GM19463 (cell line): ENCODE measurements at regions not wholly inside any gene's neighbourhood (a gene's known extent, or its start where the extent isn't known, plus 50 kb on each side); places are given as distances from the start of the nearest gene placed in this dataset.
A peak's percentile ranks its signal among the peaks of the same experiment; 100 is the strongest.
"Not testable (repeated sequence)": the region's sequence is repeated elsewhere in the genome, so short reads cannot be mapped to it uniquely, and the experiment has no call there.

Experiments
- ATAC-seq: cut with Tn5 transposase; IDR thresholded peaks from one replicate; pipeline ENCODE4 v1.9.1; 2021; ENCODE audit warnings: mild to moderate bottlenecking, moderate library complexity; ENCODE audit not compliant: unreplicated experiment

- no peak for ATAC-seq
These were observed 164.6 kb upstream of the PFN2 start for GRCh38 chr3:150135287-150135721.

GRCh38 chr3:150133293-150133692, 162.6 kb upstream of the PFN2 start:
- ATAC-seq: no peak

- peak; percentile 76 for ATAC-seq
These were observed 161.5 kb upstream of the PFN2 start for GRCh38 chr3:150132101-150132749.

GRCh38 chr3:150131663-150132062, 161.0 kb upstream of the PFN2 start:
- ATAC-seq: no peak

GRCh38 chr3:150130404-150131100, 159.9 kb upstream of the PFN2 start:
- no peak for ATAC-seq

GRCh38 chr3:150129166-150129565, 158.5 kb upstream of the PFN2 start:
- no peak for ATAC-seq

- ATAC-seq: no peak
These were observed 157.4 kb upstream of the PFN2 start for GRCh38 chr3:150128126-150128525.

GRCh38 chr3:150127011-150127490, 156.4 kb upstream of the PFN2 start:
- ATAC-seq: no peak

- ATAC-seq: no peak
These were observed 153.4 kb upstream of the PFN2 start for GRCh38 chr3:150124142-150124541.

- ATAC-seq: not testable (repeated sequence)
These were observed 152.6 kb upstream of the PFN2 start for GRCh38 chr3:150123249-150123648.

GRCh38 chr3:150118219-150118618, 147.5 kb upstream of the PFN2 start:
- no peak for ATAC-seq

GRCh38 chr3:150117076-150117475, 146.4 kb upstream of the PFN2 start:
- no peak for ATAC-seq

- ATAC-seq: no peak
These were observed 145.5 kb upstream of the PFN2 start for GRCh38 chr3:150116196-150116595.

- ATAC-seq: peak; percentile 96
These were observed 144.3 kb upstream of the PFN2 start for GRCh38 chr3:150114873-150115540.

GRCh38 chr3:150114273-150114672, 143.6 kb upstream of the PFN2 start:
- ATAC-seq: no peak

- no peak for ATAC-seq
These were observed 139.4 kb upstream of the PFN2 start for GRCh38 chr3:150110097-150110496.

GRCh38 chr3:150107429-150108175, 136.9 kb upstream of the PFN2 start:
- ATAC-seq: no peak

GRCh38 chr3:150106740-150107428, 136.2 kb upstream of the PFN2 start:
- ATAC-seq: no peak

- no peak for ATAC-seq
These were observed 135.4 kb upstream of the PFN2 start for GRCh38 chr3:150105886-150106612.

GRCh38 chr3:150105025-150105424, 134.3 kb upstream of the PFN2 start:
- no peak for ATAC-seq
